H9 (cell line): ENCODE measurements at regions not wholly inside any gene's neighbourhood (a gene's known extent, or its start where the extent isn't known, plus 50 kb on each side); places are given as distances from the start of the nearest gene placed in this dataset.

Experiments
- DNase-seq: peaks from one replicate; pipeline ENCODE4 v3.0.0-alpha.2; 2017
- H2AFZ ChIP-seq: one replicate; pipeline ENCODE4 v1.6.1; 2013; ENCODE audit warnings: mild to moderate bottlenecking, low read length, control low read depth, moderate library complexity
- H2AK5ac ChIP-seq: 2 replicates; pipeline ENCODE4 v1.6.1; 2013; ENCODE audit warnings: low read length, control low read depth, mixed read lengths; ENCODE audit not compliant: insufficient read length
- H2BK120ac ChIP-seq: one replicate; pipeline ENCODE4 v1.6.1; 2013; ENCODE audit warnings: low read depth, mild to moderate bottlenecking, low read length, control low read depth, inconsistent platforms; ENCODE audit not compliant: poor library complexity, severe bottlenecking
- H2BK12ac ChIP-seq: 2 replicates; pipeline ENCODE4 v1.6.1; 2013; ENCODE audit warnings: low read length, control low read depth, mixed read lengths, low read depth; ENCODE audit not compliant: insufficient read length
- H2BK15ac ChIP-seq: 2 replicates; pipeline ENCODE4 v1.6.1; 2013; ENCODE audit warnings: low read depth, low read length, control low read depth
- H2BK20ac ChIP-seq: one replicate; pipeline ENCODE4 v1.6.1; 2013; ENCODE audit warnings: low read depth, mild to moderate bottlenecking, low read length, control low read depth, inconsistent platforms; ENCODE audit not compliant: poor library complexity, severe bottlenecking
- H2BK5ac ChIP-seq: 2 replicates; pipeline ENCODE4 v1.6.1; 2013; ENCODE audit warnings: low read length, control low read depth, mixed read lengths; ENCODE audit not compliant: insufficient read length
- H3K14ac ChIP-seq: 2 replicates; pipeline ENCODE4 v1.6.1; 2013; ENCODE audit warnings: low read length, control low read depth; ENCODE audit not compliant: insufficient read depth
- H3K18ac ChIP-seq: 2 replicates; pipeline ENCODE4 v1.6.1; 2013; ENCODE audit warnings: low read depth, mild to moderate bottlenecking, mixed read lengths, low read length, control low read depth; ENCODE audit not compliant: insufficient read length
- H3K23ac ChIP-seq: 2 replicates; pipeline ENCODE4 v1.6.1; 2013; ENCODE audit warnings: low read length, control low read depth, mixed read lengths, low read depth; ENCODE audit not compliant: insufficient read length
- H3K23me2 ChIP-seq: 2 replicates; pipeline ENCODE4 v1.6.1; 2013; ENCODE audit warnings: low read depth, mild to moderate bottlenecking, mixed read lengths, low read length, control low read depth; ENCODE audit not compliant: insufficient read length, poor library complexity, severe bottlenecking
- H3K27ac ChIP-seq: 2 replicates; pipeline ENCODE4 v1.5.1; 2013; ENCODE audit warnings: low read length, control low read depth, mixed read lengths, low read depth; ENCODE audit not compliant: insufficient read length
- H3K27me3 ChIP-seq: 2 replicates; pipeline ENCODE4 v1.6.1; 2013; ENCODE audit warnings: low read length, control low read depth, inconsistent platforms; ENCODE audit not compliant: insufficient read depth
- H3K4ac ChIP-seq: 2 replicates; pipeline ENCODE4 v1.6.1; 2013; ENCODE audit warnings: low read depth, mild to moderate bottlenecking, control low read depth, inconsistent platforms, low read length, moderate library complexity
- H3K4me1 ChIP-seq: 2 replicates; pipeline ENCODE4 v1.6.1; 2013; ENCODE audit warnings: low read length, control low read depth, inconsistent platforms; ENCODE audit not compliant: insufficient read depth
- H3K4me2 ChIP-seq: 2 replicates; pipeline ENCODE4 v1.6.1; 2013; ENCODE audit warnings: low read length, control low read depth, mixed read lengths; ENCODE audit not compliant: insufficient read length, insufficient read depth
- H3K56ac ChIP-seq: 2 replicates; pipeline ENCODE4 v1.6.1; 2013; ENCODE audit warnings: low read depth, mild to moderate bottlenecking, mixed read lengths, low read length, control low read depth; ENCODE audit not compliant: insufficient read length
- H3K79me1 ChIP-seq: 2 replicates; pipeline ENCODE4 v1.6.1; 2013; ENCODE audit warnings: low read depth, mild to moderate bottlenecking, moderate library complexity, low read length, control low read depth, inconsistent platforms; ENCODE audit not compliant: insufficient read depth, poor library complexity, severe bottlenecking
- H3K79me2 ChIP-seq: 2 replicates; pipeline ENCODE4 v1.6.1; 2013; ENCODE audit warnings: low read length, control low read depth, inconsistent platforms; ENCODE audit not compliant: insufficient read depth
- H3K9ac ChIP-seq: 2 replicates; pipeline ENCODE4 v1.6.1; 2013; ENCODE audit warnings: low read length, control low read depth, mixed read lengths; ENCODE audit not compliant: insufficient read length; ENCODE audit errors: extremely low read depth
- H3K9me3 ChIP-seq: one replicate; pipeline ENCODE4 v1.6.1; 2013; ENCODE audit warnings: low read depth, low read length, inconsistent platforms; ENCODE audit not compliant: control insufficient read depth
- H3T11ph ChIP-seq: one replicate; pipeline ENCODE4 v1.6.1; 2013; ENCODE audit warnings: mild to moderate bottlenecking, low read length, control low read depth, inconsistent platforms
- H4K20me1 ChIP-seq: one replicate; pipeline ENCODE4 v1.6.1; 2013; ENCODE audit not compliant: control insufficient read depth, insufficient read length, insufficient read depth
- H4K5ac ChIP-seq: 2 replicates; pipeline ENCODE4 v1.6.1; 2013; ENCODE audit warnings: low read depth, mild to moderate bottlenecking, mixed read lengths, low read length, control low read depth; ENCODE audit not compliant: insufficient read length
- H4K8ac ChIP-seq: replicated peaks from 2 replicates; pipeline ENCODE4 v1.6.1; 2013; ENCODE audit warnings: low read length, control low read depth, mixed read lengths, low read depth; ENCODE audit not compliant: insufficient read length
- H4K91ac ChIP-seq: 2 replicates; pipeline ENCODE4 v1.6.1; 2013; ENCODE audit warnings: low read depth, mild to moderate bottlenecking, moderate library complexity, mixed read lengths, low read length, control low read depth; ENCODE audit not compliant: insufficient read length
- H3K27ac Mint-ChIP-seq, 3 experiments: 2 replicates in 2 of 3; 3 replicates in 1 of 3; pipeline ENCODE4 v1.8.0; 2020 to 2021; ENCODE audit warnings: mixed read lengths in 3 of 3, mild to moderate bottlenecking in 1 of 3, moderate library complexity in 1 of 3
- H3K27me3 Mint-ChIP-seq: 2 replicates; pipeline ENCODE4 v1.8.0; 2021; ENCODE audit warnings: low read depth, mild to moderate bottlenecking, moderate library complexity, mixed read lengths
- H3K36me3 Mint-ChIP-seq, 3 experiments: 2 replicates in 2 of 3; 3 replicates in 1 of 3; pipeline ENCODE4 v1.8.0; 2020 to 2021; ENCODE audit warnings: low read depth in 3 of 3, mixed read lengths in 3 of 3; ENCODE audit not compliant: insufficient read depth in 1 of 3
- H3K4me1 Mint-ChIP-seq, 2 experiments: 2 replicates each; pipeline ENCODE4 v1.8.0; 2020; ENCODE audit warnings: mixed read lengths in 2 of 2
- H3K4me3 Mint-ChIP-seq, 2 experiments: 2 replicates in 1 of 2; 3 replicates in 1 of 2; pipeline ENCODE4 v1.8.0; 2020 to 2021; ENCODE audit warnings: mild to moderate bottlenecking in 2 of 2, mixed read lengths in 2 of 2, moderate library complexity in 1 of 2
- H3K9me3 Mint-ChIP-seq, 2 experiments: 2 replicates in 1 of 2; 3 replicates in 1 of 2; pipeline ENCODE4 v1.8.0; 2020; ENCODE audit warnings: mild to moderate bottlenecking in 2 of 2, mixed read lengths in 2 of 2, moderate library complexity in 1 of 2
- WGBS: extraction: QIAGEN DNeasy Blood & Tissue Kit; methylation state at CpG from one replicate; pipeline ENCODE4 v1.1.7; 2013; ENCODE audit warnings: missing lambda C conversion rate, low lambda C conversion rate, mixed read lengths; ENCODE audit not compliant: insufficient read length; ENCODE audit errors: extremely low coverage; 5-methylcytosine and 5-hydroxymethylcytosine counted together
- TF ChIP-seq, protein P1 (sequence below): fragments of 200-600 bp; sonication (generic); conservative IDR thresholded peaks from 3 replicates; pipeline ENCODE4 v1.8.0; 2021; ENCODE audit warnings: antibody characterized with exemption, mild to moderate bottlenecking

DNA sequence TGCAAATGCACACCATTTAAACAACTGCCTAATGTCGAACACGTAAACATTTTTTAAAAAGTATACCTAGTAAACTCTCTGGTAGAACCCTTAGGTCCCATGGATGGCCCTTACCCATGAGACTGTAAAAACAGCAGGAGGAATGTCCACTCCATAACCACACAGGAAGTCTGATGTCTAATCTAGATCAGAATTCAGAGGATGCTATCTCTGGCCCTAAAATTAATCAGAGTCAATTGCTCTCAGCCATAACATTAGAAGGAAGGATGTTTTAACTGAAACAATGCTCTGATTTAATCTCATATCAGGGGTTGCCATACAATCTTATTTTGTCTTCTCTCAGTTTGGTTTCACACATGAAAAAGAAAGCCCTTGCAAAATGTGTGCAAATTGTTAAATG lies 416.3 kb upstream of the PIK3C3 start:
- no peak overlapping the region for H2BK12ac ChIP-seq
- no peak overlapping the region for H3K4me3 Mint-ChIP-seq
- no peak overlapping the region for H2BK15ac ChIP-seq
- H3K23ac ChIP-seq = no peak overlapping the region
- H3K9me3 Mint-ChIP-seq = no peaks in the 10 kb centered on the region; a peak in 2 of 5 replicates
- no peak overlapping the region for H3K14ac ChIP-seq
- WGBS = no CpG with 5 or more reads among the region's 2 CpGs
- no peaks in the 10 kb centered on the region for H3K27me3 Mint-ChIP-seq
- no peak for DNase-seq
- H2AK5ac ChIP-seq = no peak overlapping the region
- no peaks in the 10 kb centered on the region for H3K27me3 ChIP-seq
- no peaks in the 10 kb centered on the region for H3K23me2 ChIP-seq
- H2BK120ac ChIP-seq = no peak overlapping the region
- H2BK20ac ChIP-seq = no peak overlapping the region
- peaks cover 4 to 7% of the 10 kb centered on the region in 2 experiments for H3K4me1 Mint-ChIP-seq
- H4K91ac ChIP-seq = no peak overlapping the region
- no peak overlapping the region for H3K4ac ChIP-seq
- H4K8ac ChIP-seq = no peak overlapping the region
- H2AFZ ChIP-seq = no peak overlapping the region
- no peak overlapping the region for H3K27ac ChIP-seq
- no peak overlapping the region for H3T11ph ChIP-seq
- no peak overlapping the region for H3K18ac ChIP-seq
- H3K4me2 ChIP-seq = no peak overlapping the region
- TF ChIP-seq, protein P1, sequence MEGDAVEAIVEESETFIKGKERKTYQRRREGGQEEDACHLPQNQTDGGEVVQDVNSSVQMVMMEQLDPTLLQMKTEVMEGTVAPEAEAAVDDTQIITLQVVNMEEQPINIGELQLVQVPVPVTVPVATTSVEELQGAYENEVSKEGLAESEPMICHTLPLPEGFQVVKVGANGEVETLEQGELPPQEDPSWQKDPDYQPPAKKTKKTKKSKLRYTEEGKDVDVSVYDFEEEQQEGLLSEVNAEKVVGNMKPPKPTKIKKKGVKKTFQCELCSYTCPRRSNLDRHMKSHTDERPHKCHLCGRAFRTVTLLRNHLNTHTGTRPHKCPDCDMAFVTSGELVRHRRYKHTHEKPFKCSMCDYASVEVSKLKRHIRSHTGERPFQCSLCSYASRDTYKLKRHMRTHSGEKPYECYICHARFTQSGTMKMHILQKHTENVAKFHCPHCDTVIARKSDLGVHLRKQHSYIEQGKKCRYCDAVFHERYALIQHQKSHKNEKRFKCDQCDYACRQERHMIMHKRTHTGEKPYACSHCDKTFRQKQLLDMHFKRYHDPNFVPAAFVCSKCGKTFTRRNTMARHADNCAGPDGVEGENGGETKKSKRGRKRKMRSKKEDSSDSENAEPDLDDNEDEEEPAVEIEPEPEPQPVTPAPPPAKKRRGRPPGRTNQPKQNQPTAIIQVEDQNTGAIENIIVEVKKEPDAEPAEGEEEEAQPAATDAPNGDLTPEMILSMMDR = no peak
- no peaks in the 10 kb centered on the region for H4K20me1 ChIP-seq
- H3K79me1 ChIP-seq = no peaks in the 10 kb centered on the region
- H3K56ac ChIP-seq = no peak overlapping the region
- H3K9ac ChIP-seq = no peak overlapping the region
- H3K27ac Mint-ChIP-seq = no peak overlapping the region
- no peak overlapping the region for H2BK5ac ChIP-seq
- no peaks in the 10 kb centered on the region for H3K79me2 ChIP-seq
- peaks cover 1% of the 10 kb centered on the region; the same call in 1 of the 2 replicates for H3K4me1 ChIP-seq
- H3K36me3 Mint-ChIP-seq = peaks cover 3 to 10% (median 4%) of the 10 kb centered on the region in 3 experiments; a peak in 4 of 7 replicates
- H4K5ac ChIP-seq = no peak overlapping the region
- no peaks in the 10 kb centered on the region for H3K9me3 ChIP-seq
